ENCODE measurements at regions not wholly inside any gene's neighbourhood (a gene's known extent, or its start where the extent isn't known, plus 50 kb on each side); places are given as distances from the start of the nearest gene placed in this dataset.

DNA sequence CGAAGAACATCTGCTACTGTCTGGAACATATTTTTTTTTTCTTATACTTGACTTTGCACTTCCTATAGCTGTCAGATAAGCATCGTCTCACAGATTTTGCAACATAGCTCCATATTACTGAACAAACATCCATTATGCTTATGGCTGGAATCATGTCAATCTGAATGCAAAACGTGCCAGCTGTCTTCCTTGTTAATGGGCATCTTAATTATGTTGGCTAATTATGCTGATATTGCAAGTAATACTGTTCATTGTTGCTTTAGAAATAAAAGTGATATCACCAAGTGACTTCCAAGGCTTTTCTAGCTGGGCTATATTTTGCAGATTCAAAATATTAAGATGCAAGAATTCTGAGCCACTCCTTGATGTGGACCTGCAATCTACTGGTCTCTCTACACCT, 176.8 kb downstream of the ARL4C start:
- no peak for TF ChIP-seq EZH2 (IDR thresholded peaks at IDR 0.05)
- TF ChIP-seq POLR2AphosphoS5 (IDR thresholded peaks at IDR 0.05; ENCODE audit: borderline replicate concordance, low read depth, low read length): no peak
